Caki2 (cell line): ENCODE measurements at regions not wholly inside any gene's neighbourhood (a gene's known extent, or its start where the extent isn't known, plus 50 kb on each side); places are given as distances from the start of the nearest gene placed in this dataset.
A peak's percentile ranks its signal among the peaks of the same experiment; 100 is the strongest.

ENCODE experiments used
- DNase-seq: peaks from one replicate; pipeline ENCODE4 v3.0.0-alpha.2; 2015; ENCODE audit warnings: low read depth
- in situ Hi-C: cut with HindIII; loops from 2 replicates; pipeline ENCODE4 v1.10.0; 2016; ENCODE audit warnings: low sequenced_read_pairs, low pct_unique_long_range_greater_than_20kb, mixed read lengths

- in situ Hi-C loops, result no loop called here
- no peak for DNase-seq
Measured at GRCh38 chr13:103276775-103277498, 210.7 kb upstream of the SLC10A2 start.

- in situ Hi-C loops, result no loop called here
- no peak for DNase-seq
Measured at GRCh38 chr13:103275722-103276121, 209.5 kb upstream of the SLC10A2 start.

DNA sequence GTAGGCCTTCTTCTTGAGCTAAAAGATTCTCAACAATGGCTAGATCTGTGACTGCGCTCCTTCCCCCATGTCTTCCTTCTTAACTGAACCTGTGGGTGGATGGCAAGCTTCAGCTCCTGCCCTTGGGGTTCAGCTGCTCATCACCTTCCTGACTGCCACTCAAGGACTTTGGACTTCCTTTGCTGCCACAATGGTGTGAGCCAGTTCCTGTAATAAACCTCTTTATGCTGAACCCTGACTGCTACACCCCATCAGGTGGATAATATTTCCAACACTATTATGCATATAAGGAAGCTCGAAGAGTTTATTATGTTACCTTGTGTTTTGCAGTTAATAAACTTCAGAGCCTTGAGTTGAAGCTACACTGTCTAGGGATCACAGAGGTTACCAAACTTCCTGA lies 208.9 kb upstream of the SLC10A2 start:
- in situ Hi-C loops, result no loop called here

GRCh38 chr13:103273825-103274224 lies 207.6 kb upstream of the SLC10A2 start:
- no peak for DNase-seq
- in situ Hi-C loops, result no loop called here

More for the DNA sequence above, 208.9 kb upstream of the SLC10A2 start:
- no peak for DNase-seq

GRCh38 chr13:103272770-103273169 lies 206.6 kb upstream of the SLC10A2 start:
- DNase-seq, result no peak
- in situ Hi-C loops, result no loop called here

GRCh38 chr13:103263448-103263847 lies 197.2 kb upstream of the SLC10A2 start:
- no peak for DNase-seq
- in situ Hi-C loops, result no loop called here

GRCh38 chr13:103255587-103256301 lies 189.5 kb upstream of the SLC10A2 start:
- no peak for DNase-seq
- in situ Hi-C loops, result no loop called here

GRCh38 chr13:103250071-103250470 lies 183.9 kb upstream of the SLC10A2 start:
- in situ Hi-C loops, result no loop called here
- no peak for DNase-seq

GRCh38 chr13:103246581-103247200 lies 180.5 kb upstream of the SLC10A2 start:
- in situ Hi-C loops, result no loop called here
- DNase-seq, result no peak

DNA sequence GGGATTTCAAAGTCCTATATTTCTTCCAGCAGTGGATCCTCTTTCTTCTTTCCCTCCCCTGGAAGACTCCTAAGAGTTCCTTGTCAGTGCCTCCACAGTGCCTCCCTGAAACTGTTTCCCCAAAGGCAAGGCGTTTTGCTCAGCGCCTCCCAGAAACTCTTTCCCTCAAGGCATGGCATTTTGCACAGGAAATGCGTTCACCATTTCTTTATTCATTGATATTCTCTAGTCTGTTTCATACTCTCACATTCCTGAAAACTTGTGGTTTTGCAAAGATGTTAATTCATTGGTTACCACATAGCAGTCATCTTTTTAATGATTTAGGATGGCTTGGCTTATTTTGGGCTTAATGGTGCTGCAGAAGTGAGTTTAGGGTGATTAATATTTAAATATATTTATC lies 177.3 kb upstream of the SLC10A2 start:
- no peak for DNase-seq
- in situ Hi-C loops, result no loop called here

DNA sequence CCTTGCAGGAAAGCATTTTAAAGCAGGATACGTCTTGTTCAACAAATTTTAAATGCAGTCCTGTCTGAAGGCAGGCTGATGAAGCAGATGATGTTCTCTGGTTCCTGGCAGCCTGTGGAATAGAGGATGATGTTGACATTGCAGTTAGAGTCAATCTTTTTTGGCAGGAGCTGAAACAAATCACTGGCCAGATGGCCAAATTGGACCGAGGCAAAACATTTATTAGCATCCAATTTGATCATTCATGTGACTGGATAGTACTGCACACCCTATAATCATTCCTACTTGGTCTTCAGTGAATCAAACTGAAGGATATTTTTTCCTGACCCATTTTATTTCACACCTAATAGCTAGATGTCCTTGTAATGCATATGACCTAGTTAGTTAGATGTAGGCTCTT lies 172.2 kb upstream of the SLC10A2 start:
- no peak for DNase-seq
- in situ Hi-C loops, result no loop called here

DNA sequence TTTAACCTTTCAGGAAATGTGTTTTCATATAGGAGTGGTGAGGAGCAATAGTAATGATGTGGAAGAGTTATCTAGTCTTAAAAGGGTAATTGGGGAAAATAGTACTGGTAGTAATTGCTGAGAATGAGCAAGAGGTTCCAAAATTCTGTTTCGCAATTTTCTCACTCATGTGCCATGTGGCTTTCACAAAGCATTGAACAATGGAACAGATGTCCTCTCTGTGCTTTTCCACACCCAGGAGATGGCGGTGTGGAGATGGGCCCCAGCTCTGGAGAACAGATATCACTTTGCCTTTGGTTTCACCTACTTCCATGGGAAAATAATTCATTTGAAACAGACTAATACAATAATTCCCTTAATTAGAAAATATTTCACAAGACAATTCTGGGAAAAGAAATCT lies 170.0 kb upstream of the SLC10A2 start:
- DNase-seq, result no peak
- in situ Hi-C loops, result no loop called here

- no peak for DNase-seq
- in situ Hi-C loops, result no loop called here
Measured at GRCh38 chr13:103229674-103230073, 163.5 kb upstream of the SLC10A2 start.

- peak; percentile 4 for DNase-seq
- in situ Hi-C loops, result no loop called here
Measured at GRCh38 chr13:103224804-103225203, 158.6 kb upstream of the SLC10A2 start.

- DNase-seq, result no peak
- in situ Hi-C loops, result no loop called here
Measured at GRCh38 chr13:103222683-103223082, 156.5 kb upstream of the SLC10A2 start.

DNA sequence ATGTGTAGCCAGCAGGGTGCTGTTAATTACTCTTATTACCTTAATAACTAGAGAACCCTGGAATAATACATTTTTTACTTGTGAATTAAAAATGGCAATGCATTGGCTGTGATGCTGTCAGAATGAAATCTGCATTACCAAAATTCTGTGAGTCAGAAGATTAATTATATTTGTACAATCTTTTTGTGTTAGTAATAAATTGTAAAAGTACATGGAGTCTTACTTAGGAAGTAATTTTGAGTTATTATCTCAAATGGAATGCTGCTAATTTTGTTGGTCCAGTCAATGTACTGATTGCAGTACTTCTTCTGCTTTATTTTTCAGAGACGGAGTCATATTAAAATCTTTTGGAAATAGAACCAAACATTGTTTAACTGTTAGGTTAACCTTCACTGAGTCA lies 152.0 kb upstream of the SLC10A2 start:
- in situ Hi-C loops, result no loop called here
- no peak for DNase-seq

GRCh38 chr13:103213152-103213551 lies 146.9 kb upstream of the SLC10A2 start:
- in situ Hi-C loops, result no loop called here
- DNase-seq, result no peak

DNA sequence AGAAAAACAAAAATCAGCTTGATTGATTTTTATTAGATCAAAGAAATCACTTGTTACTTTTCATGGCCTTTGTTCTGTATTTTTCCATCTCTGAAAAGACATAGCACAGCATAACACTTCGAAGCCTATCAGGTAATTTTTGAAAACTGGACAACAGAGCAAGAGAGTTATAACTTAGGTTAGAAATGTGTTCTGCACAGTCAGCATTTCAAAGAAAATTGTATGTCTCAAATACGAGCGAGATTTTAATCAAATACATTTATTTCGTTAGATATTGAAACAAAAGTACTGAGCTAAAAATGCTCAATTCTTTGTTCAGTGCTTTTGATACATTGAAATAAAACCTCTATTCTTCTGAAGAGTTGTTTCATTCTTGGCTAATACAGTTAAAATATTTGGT lies 144.1 kb upstream of the SLC10A2 start:
- no peak for DNase-seq
- in situ Hi-C loops, result no loop called here

GRCh38 chr13:103203735-103204330 lies 137.6 kb upstream of the SLC10A2 start:
- no peak for DNase-seq
- in situ Hi-C loops, result no loop called here
